HG02623 (cell line): ENCODE measurements at regions not wholly inside any gene's neighbourhood (a gene's known extent, or its start where the extent isn't known, plus 50 kb on each side); places are given as distances from the start of the nearest gene placed in this dataset.

Experiments used
- ATAC-seq: cut with Tn5 transposase; IDR thresholded peaks from one replicate; pipeline ENCODE4 v1.9.1; 2021; ENCODE audit warnings: moderate library complexity; ENCODE audit not compliant: unreplicated experiment

GRCh38 chr1:103171041-103171590 is 62.8 kb upstream of the COL11A1 start:
- no peak for ATAC-seq

GRCh38 chr1:103170609-103171008 is 62.3 kb upstream of the COL11A1 start:
- no peak for ATAC-seq

DNA sequence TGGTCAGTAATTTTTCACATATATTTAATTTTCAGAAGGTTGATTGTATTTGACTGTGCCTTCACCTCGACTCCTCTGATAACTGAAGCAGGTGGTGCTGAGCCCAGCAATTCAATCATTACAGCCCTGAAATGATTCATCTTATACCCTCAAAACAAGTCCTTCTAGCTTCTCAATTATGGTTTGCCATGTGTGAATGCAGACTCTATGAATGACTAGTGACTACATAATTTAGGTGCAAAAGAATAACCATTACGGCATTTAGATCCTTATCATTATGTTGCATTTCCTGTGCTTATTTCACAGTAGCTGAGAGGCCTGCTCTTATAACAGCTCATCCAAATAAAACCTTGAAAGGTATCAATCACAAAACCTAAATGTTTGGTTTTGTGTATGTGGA is 54.0 kb upstream of the COL11A1 start:
- no peak for ATAC-seq

DNA sequence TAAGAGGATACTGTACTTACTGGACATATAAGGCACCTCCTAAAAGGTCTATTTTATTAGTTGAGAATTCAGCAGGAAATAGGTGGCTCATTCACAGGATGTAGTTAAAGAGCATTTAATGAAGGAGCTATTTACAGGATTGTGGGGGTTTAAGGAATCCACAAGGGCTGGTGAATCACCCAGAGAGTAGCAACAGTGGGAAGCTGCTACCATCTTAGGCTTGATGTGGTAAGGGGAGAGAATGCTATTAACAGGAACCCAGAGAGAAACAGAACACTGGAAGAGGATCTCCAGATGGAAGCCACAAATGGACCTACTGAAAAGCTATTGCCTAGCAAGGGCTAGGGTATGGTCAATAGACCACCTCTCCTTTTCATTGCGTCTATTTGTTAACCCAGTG is 52.0 kb upstream of the COL11A1 start:
- no peak for ATAC-seq
